H1 (cell line): ENCODE measurements at regions not wholly inside any gene's neighbourhood (a gene's known extent, or its start where the extent isn't known, plus 50 kb on each side); places are given as distances from the start of the nearest gene placed in this dataset.

Experiments used
- CEBPB ChIP-seq: IDR thresholded peaks from 2 replicates; pipeline ENCODE4 v1.6.1; 2012; ENCODE audit warnings: low read depth, low read length
- CHD7 ChIP-seq: fragments of 300-600 bp; sonication (generic); IDR thresholded peaks from 2 replicates; pipeline ENCODE4 v1.7.1; 2012; ENCODE audit warnings: low read length, moderate library complexity, mild to moderate bottlenecking, inconsistent platforms; ENCODE audit not compliant: insufficient replicate concordance
- KDM5A ChIP-seq: fragments of 200-600 bp; IDR thresholded peaks from 2 replicates; pipeline ENCODE4 v1.7.1; 2012; ENCODE audit warnings: mild to moderate bottlenecking, low read length, inconsistent platforms, mixed read lengths
- RBBP5 ChIP-seq: IDR thresholded peaks from 2 replicates; pipeline ENCODE4 v1.7.1; 2012; ENCODE audit warnings: low read depth, mild to moderate bottlenecking, inconsistent platforms, low read length, moderate library complexity, borderline replicate concordance
- RFX5 ChIP-seq: IDR thresholded peaks from 2 replicates; pipeline ENCODE4 v1.6.1; 2011; ENCODE audit warnings: low read depth, low read length, improper control_type of control experiment, borderline replicate concordance
- SAP30 ChIP-seq: fragments of 300-600 bp; sonication (generic); IDR thresholded peaks from 2 replicates; pipeline ENCODE4 v1.7.1; 2012; ENCODE audit warnings: low read length, moderate library complexity, mild to moderate bottlenecking, inconsistent platforms; ENCODE audit not compliant: insufficient read depth, insufficient replicate concordance
- TCF12 ChIP-seq: IDR thresholded peaks from 2 replicates; pipeline ENCODE4 v1.6.1; 2011; ENCODE audit warnings: low read depth, mild to moderate bottlenecking, low read length
- YY1 ChIP-seq: IDR thresholded peaks from 2 replicates; pipeline ENCODE4 v1.6.1; 2011; ENCODE audit warnings: low read depth, mild to moderate bottlenecking, low read length

GRCh38 chr1:5555853-5556252, 436.4 kb downstream of the NPHP4 start (continued):
- no peak for TF ChIP-seq CHD7
- TF ChIP-seq YY1, result no peak
- TF ChIP-seq RFX5, result no peak
- TF ChIP-seq TCF12, result no peak
- no peak for TF ChIP-seq SAP30
- TF ChIP-seq RBBP5, result no peak
- TF ChIP-seq CEBPB, result no peak
- TF ChIP-seq KDM5A, result no peak
